Ovary (tissue), 7 donors: ENCODE measurements at regions not wholly inside any gene's neighbourhood (a gene's known extent, or its start where the extent isn't known, plus 50 kb on each side); places are given as distances from the start of the nearest gene placed in this dataset.

Source experiments
- DNase-seq, 5 donors: peaks; one replicate each; pipeline ENCODE4 v3.0.0-alpha.2; 2019 to 2020
- H3K27ac ChIP-seq, 2 donors: fragments of 200-600 bp; one replicate each; pipeline versions ENCODE4 v1.5.1 to v1.8.0; 2019 to 2022
- H3K27me3 ChIP-seq: fragments of 200-600 bp; one replicate; pipeline ENCODE4 v1.8.0; 2022
- H3K36me3 ChIP-seq: fragments of 200-600 bp; sonication (generic); one replicate; pipeline ENCODE4 v1.5.1; 2019
- H3K4me1 ChIP-seq: one replicate; pipeline ENCODE4 v1.8.1; 2013; ENCODE audit warnings: mild to moderate bottlenecking, moderate library complexity; ENCODE audit not compliant: insufficient read depth
- H3K4me3 ChIP-seq: fragments of 200-600 bp; sonication (generic); one replicate; pipeline ENCODE4 v1.5.1; 2017
- H3K9me3 ChIP-seq, 2 donors: fragments of 200-600 bp in 1 of 2; sonication (generic) in 1 of 2; one replicate each; pipeline versions ENCODE4 v1.5.1 to v1.8.1; 2013 to 2019; ENCODE audit warnings: mild to moderate bottlenecking in 1 of 2, moderate library complexity in 1 of 2
- EP300 ChIP-seq: sonication (generic); formaldehyde crosslinking; IDR thresholded peaks from one replicate; pipeline ENCODE4 v1.6.1; 2017; ENCODE audit warnings: antibody characterized with exemption
- POLR2A ChIP-seq: fragments of 450-650 bp; IDR thresholded peaks from one replicate; pipeline ENCODE4 v1.6.1; 2017; ENCODE audit warnings: antibody characterized with exemption, mild to moderate bottlenecking, moderate library complexity
- WGBS, 3 donors: extraction: QIAGEN DNeasy Blood & Tissue Kit in 1 of 3; methylation state at CpG; one replicate each; pipeline versions ENCODE4 v1.1.5 to v1.1.7; 2013 to 2017; 5-methylcytosine and 5-hydroxymethylcytosine counted together
- intact Hi-C, 4 donors: fragments of 100-400 bp; cut with DNase I; formaldehyde crosslinking; loops; one replicate each; pipeline versions ENCODE4 v1.11.0 to v1.15.1; 2022 to 2023
- TF ChIP-seq, protein P1 (sequence below), 3 donors: fragments of 450-650 bp in 2 of 3; fragments of 200-600 bp in 1 of 3; IDR thresholded peaks; one replicate each; pipeline versions ENCODE4 v1.5.1 to v1.8.0; 2016 to 2022; ENCODE audit warnings: antibody characterized with exemption in 3 of 3, mild to moderate bottlenecking in 1 of 3
- donor health status: DM: no; HTN: no; CAD: no; lungs with moderate emphysema.
- donor health status: DM: no; HTN: no; CAD: no.
- donor health status: Bipolar disorder and iron deficiency.
- donor health status: DM: no; HTN: no; CAD: no.
- donor health status: DM: yes; HTN: yes; CAD: no.

- Histone ChIP-seq H3K9me3 (no peaks in the 10 kb centered on the region), H3K4me1 (no peaks in the 10 kb centered on the region), H3K4me3 (no peak overlapping the region), H3K27ac (no peak overlapping the region), H3K27me3 (no peaks in the 10 kb centered on the region), H3K36me3 (no peaks in the 10 kb centered on the region)
- no peak for DNase-seq
- intact Hi-C loops, result no loop called here
- 83 to 90% (median 86%) methylated on average over 4 of the region's 4 CpGs for WGBS, 3 donors
- TF ChIP-seq, protein P1, sequence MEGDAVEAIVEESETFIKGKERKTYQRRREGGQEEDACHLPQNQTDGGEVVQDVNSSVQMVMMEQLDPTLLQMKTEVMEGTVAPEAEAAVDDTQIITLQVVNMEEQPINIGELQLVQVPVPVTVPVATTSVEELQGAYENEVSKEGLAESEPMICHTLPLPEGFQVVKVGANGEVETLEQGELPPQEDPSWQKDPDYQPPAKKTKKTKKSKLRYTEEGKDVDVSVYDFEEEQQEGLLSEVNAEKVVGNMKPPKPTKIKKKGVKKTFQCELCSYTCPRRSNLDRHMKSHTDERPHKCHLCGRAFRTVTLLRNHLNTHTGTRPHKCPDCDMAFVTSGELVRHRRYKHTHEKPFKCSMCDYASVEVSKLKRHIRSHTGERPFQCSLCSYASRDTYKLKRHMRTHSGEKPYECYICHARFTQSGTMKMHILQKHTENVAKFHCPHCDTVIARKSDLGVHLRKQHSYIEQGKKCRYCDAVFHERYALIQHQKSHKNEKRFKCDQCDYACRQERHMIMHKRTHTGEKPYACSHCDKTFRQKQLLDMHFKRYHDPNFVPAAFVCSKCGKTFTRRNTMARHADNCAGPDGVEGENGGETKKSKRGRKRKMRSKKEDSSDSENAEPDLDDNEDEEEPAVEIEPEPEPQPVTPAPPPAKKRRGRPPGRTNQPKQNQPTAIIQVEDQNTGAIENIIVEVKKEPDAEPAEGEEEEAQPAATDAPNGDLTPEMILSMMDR (IDR thresholded peaks at IDR 0.05), result no peak
- TF ChIP-seq EP300 (no peak), POLR2A (no peak)
Observed at GRCh38 chr20:6888736-6889395, 121.4 kb downstream of the BMP2 start.

- 83 to 86% (median 84%) methylated on average over 1 of the region's 1 CpG for WGBS, 3 donors
- Histone ChIP-seq H3K4me1 (no peaks in the 10 kb centered on the region), H3K4me3 (no peak overlapping the region), H3K36me3 (no peaks in the 10 kb centered on the region), H3K27me3 (no peaks in the 10 kb centered on the region), H3K27ac (no peak overlapping the region), H3K9me3 (no peaks in the 10 kb centered on the region)
- TF ChIP-seq, protein P1 (IDR thresholded peaks at IDR 0.05), result no peak
- TF ChIP-seq EP300 (no peak), POLR2A (no peak)
- intact Hi-C loops, result no loop called here
- DNase-seq, result no peak
Observed at GRCh38 chr20:6892724-6893123, 125.2 kb downstream of the BMP2 start.

GRCh38 chr20:6898928-6899327 lies 131.4 kb downstream of the BMP2 start:
- no peaks in the 10 kb centered on the region for H3K36me3 ChIP-seq
- H3K9me3 ChIP-seq, result no peaks in the 10 kb centered on the region
- intact Hi-C loops, result no loop called here
- H3K4me1 ChIP-seq, result no peaks in the 10 kb centered on the region
- DNase-seq, result no peak
- 89% methylated on average over 3 of the region's 3 CpGs for WGBS, 3 donors
- H3K27ac ChIP-seq, result no peak overlapping the region
- no peak for TF ChIP-seq POLR2A
- no peak overlapping the region for H3K4me3 ChIP-seq
- H3K27me3 ChIP-seq, result no peaks in the 10 kb centered on the region

DNA sequence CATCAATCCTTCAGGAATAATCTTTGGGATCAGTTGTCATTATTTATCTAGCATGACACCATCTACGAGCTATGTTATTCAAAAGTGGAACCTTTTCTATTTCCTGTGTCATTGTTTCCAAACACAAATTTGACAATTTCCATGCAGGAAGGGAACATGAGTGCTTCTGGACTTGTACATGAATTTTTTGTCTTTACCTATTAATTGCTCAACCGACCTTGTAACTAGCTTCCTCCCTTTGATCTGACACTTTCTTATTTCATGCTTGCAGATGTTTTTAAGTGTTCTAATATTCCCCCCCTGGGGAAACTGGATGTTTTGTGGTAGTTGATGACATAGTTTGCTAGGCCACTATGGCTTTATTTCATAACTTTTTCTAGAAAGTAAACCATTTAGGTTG lies 139.4 kb downstream of the BMP2 start:
- intact Hi-C loops, result no loop called here
- Histone ChIP-seq H3K36me3 (no peaks in the 10 kb centered on the region), H3K4me1 (no peaks in the 10 kb centered on the region), H3K27ac (no peak overlapping the region), H3K4me3 (no peak overlapping the region), H3K27me3 (no peaks in the 10 kb centered on the region), H3K9me3 (no peaks in the 10 kb centered on the region)
- WGBS, 3 donors, result 42 to 53% (median 45%) methylated on average over 2 of the region's 2 CpGs
- TF ChIP-seq, protein P1 (IDR thresholded peaks at IDR 0.05), result no peak
- no peak for TF ChIP-seq EP300
- TF ChIP-seq POLR2A, result no peak
- no peak for DNase-seq

DNA sequence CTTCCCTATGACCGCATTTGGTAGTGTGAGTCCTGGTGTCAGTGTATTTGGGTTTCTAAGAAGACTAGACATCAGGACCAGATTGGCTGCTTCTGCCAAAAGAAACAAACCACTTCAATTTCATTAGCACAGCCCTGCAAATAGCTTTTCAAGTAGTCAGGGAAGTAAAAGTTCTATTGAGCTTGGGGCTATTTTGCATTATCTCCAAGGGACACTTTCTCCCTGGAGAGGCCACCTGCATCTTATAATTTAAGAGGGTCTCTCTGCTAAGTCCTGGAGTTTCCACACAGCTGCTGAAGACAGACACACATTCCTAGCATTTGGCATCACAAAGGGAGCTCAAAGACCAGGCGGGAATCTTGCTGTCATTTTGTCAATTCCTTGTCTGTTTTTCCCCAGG lies 141.2 kb downstream of the BMP2 start:
- TF ChIP-seq POLR2A, result no peak
- no peak for TF ChIP-seq EP300
- TF ChIP-seq, protein P1 (IDR thresholded peaks at IDR 0.05), result no peak

More for the DNA sequence above, 141.2 kb downstream of the BMP2 start:
- 87 to 93% (median 89%) methylated on average over 2 of the region's 2 CpGs for WGBS, 3 donors
- H3K4me3 ChIP-seq, result no peak overlapping the region
- intact Hi-C loops, result no loop called here
- no peak for DNase-seq
- H3K4me1 ChIP-seq, result no peaks in the 10 kb centered on the region
- H3K9me3 ChIP-seq, result no peaks in the 10 kb centered on the region
- H3K27me3 ChIP-seq, result no peaks in the 10 kb centered on the region
- H3K36me3 ChIP-seq, result no peaks in the 10 kb centered on the region
- H3K27ac ChIP-seq, result no peak overlapping the region
